ENCODE measurements at regions not wholly inside any gene's neighbourhood (a gene's known extent, or its start where the extent isn't known, plus 50 kb on each side); places are given as distances from the start of the nearest gene placed in this dataset.

DNA sequence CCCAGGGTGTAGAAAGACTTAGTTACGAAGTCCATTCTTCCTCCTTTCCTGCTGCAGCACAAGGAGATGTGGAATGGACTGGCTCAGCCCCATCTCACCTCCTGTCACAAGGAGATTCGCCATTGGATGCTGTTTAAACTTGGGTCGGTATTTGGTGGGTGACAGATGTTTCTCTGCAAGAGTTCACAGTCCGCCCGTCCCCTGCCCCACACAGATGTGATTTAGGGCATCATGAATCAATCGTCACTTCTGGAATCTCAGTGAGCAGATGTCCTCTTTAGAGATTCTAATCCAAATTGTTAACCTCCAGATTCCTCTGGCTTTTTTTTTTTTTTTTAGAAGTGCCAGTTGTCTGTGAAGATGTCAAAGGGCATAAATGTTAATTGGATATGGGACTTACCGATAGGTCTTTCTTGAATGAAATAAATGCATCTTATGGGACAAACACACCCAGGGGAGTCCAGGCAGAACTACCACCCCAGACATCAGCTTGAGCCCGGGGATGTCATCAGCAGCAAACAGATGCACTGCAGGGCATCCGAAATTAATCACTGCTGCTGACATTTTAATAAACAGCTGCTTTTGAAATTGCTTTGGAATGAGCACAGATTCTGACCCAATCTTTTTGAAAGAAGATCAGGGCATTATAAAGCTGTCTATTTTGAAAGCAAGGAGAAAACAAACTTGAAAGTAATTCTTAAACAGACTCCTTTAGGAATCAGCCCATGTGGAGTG, 117.6 kb upstream of the CDH4 start (continued):
- TF ChIP-seq TCF4 (CRISPR knock-in tag; IDR thresholded peaks at IDR 0.05; ENCODE audit: borderline replicate concordance): no peak
- TF ChIP-seq SNAI2 (CRISPR knock-in tag; IDR thresholded peaks at IDR 0.05): no peak

DNA sequence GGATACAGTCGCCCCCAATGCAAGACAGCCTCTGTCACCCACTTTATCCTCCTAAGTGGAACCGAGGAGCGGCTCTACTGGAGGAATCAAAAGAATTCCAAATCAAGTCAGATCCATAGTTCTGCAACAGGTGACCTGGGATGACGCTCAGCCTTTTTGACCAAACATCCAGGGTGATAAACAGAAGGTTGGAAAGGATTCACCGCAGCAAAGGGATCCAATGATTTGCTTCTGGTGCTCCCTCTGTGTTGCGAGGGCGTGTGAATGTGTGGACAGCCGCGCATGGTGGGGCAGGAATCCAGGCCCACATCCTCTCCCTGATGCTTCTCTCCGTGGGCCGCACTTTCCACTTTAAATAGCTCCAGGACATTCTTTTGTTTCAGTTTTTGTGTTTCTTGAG, 116.8 kb upstream of the CDH4 start:
- no peak for ATAC-seq
- TF ChIP-seq, protein P1, sequence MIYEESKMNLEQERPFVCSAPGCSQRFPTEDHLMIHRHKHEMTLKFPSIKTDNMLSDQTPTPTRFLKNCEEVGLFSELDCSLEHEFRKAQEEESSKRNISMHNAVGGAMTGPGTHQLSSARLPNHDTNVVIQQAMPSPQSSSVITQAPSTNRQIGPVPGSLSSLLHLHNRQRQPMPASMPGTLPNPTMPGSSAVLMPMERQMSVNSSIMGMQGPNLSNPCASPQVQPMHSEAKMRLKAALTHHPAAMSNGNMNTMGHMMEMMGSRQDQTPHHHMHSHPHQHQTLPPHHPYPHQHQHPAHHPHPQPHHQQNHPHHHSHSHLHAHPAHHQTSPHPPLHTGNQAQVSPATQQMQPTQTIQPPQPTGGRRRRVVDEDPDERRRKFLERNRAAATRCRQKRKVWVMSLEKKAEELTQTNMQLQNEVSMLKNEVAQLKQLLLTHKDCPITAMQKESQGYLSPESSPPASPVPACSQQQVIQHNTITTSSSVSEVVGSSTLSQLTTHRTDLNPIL (CRISPR knock-in tag; IDR thresholded peaks at IDR 0.05; ENCODE audit: low read depth): no peak
- TF ChIP-seq ZNF70 (CRISPR knock-in tag; IDR thresholded peaks at IDR 0.05) (no peak), ZFP3 (CRISPR knock-in tag; IDR thresholded peaks at IDR 0.05) (no peak), RARB (CRISPR knock-in tag; IDR thresholded peaks at IDR 0.05) (no peak), ESRRG (CRISPR knock-in tag; IDR thresholded peaks at IDR 0.05) (no peak), ZNF8 (CRISPR knock-in tag; IDR thresholded peaks at IDR 0.05) (no peak), PPARA (CRISPR knock-in tag; IDR thresholded peaks at IDR 0.05; ENCODE audit: borderline replicate concordance) (no peak)

DNA sequence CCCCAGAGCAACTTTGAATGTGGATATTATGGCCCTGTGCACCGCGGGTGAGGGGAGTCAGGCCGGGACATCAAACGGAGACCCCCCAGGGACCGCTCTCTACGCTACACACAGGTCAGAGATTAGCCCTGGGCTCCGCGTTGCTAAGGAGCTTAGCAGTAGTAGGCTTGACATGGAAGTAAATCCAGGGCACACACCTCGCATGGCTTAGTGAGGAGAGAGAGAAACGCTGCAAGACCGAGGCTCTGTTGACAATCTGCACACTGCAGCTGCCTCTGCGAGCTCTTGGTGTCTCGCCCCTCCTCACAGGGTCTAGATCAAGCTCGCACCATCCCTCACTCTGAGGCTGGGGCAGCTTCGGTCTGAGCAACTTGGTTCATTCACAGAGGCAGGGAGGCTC, 116.1 kb upstream of the CDH4 start:
- ATAC-seq: no peak
- TF ChIP-seq GLIS3 (CRISPR knock-in tag; IDR thresholded peaks at IDR 0.05): no peak
- TF ChIP-seq ZNF565 (CRISPR knock-in tag; conservative IDR thresholded peaks at IDR 0.05; ENCODE audit: low read depth): no peak
- TF ChIP-seq SNAI2 (CRISPR knock-in tag; IDR thresholded peaks at IDR 0.05): no peak
- no peak for TF ChIP-seq CSDC2 (CRISPR knock-in tag; IDR thresholded peaks at IDR 0.05)
- no peak for TF ChIP-seq BACH2 (CRISPR knock-in tag; IDR thresholded peaks at IDR 0.05; ENCODE audit: borderline replicate concordance)
- no peak for TF ChIP-seq ISL1 (CRISPR knock-in tag; IDR thresholded peaks at IDR 0.05)
- TF ChIP-seq, protein P2, sequence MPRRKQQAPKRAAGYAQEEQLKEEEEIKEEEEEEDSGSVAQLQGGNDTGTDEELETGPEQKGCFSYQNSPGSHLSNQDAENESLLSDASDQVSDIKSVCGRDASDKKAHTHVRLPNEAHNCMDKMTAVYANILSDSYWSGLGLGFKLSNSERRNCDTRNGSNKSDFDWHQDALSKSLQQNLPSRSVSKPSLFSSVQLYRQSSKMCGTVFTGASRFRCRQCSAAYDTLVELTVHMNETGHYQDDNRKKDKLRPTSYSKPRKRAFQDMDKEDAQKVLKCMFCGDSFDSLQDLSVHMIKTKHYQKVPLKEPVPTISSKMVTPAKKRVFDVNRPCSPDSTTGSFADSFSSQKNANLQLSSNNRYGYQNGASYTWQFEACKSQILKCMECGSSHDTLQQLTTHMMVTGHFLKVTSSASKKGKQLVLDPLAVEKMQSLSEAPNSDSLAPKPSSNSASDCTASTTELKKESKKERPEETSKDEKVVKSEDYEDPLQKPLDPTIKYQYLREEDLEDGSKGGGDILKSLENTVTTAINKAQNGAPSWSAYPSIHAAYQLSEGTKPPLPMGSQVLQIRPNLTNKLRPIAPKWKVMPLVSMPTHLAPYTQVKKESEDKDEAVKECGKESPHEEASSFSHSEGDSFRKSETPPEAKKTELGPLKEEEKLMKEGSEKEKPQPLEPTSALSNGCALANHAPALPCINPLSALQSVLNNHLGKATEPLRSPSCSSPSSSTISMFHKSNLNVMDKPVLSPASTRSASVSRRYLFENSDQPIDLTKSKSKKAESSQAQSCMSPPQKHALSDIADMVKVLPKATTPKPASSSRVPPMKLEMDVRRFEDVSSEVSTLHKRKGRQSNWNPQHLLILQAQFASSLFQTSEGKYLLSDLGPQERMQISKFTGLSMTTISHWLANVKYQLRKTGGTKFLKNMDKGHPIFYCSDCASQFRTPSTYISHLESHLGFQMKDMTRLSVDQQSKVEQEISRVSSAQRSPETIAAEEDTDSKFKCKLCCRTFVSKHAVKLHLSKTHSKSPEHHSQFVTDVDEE (CRISPR knock-in tag; IDR thresholded peaks at IDR 0.05): no peak
- no peak for TF ChIP-seq TOX (CRISPR knock-in tag; IDR thresholded peaks at IDR 0.05; ENCODE audit: borderline replicate concordance)

DNA sequence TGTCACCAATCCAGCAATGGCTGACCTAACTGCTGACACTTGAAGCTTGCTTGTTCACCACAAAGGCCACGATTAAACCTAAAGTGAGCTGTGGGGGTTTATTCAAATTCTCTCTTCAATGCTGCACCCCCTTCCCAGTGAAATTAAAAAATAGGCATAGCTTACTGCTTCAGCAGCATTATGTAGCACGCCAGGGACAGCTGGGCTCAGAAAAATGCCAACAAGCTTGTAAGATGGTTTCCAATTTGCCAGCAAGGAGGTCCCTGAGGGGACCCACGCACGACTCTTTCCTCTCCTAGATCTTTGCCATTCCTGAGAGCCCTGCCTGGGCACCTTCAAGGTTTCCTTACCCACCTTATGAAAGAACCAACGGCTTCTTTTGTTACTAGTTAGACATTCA, 113.5 kb upstream of the CDH4 start:
- TF ChIP-seq CSDC2 (CRISPR knock-in tag; IDR thresholded peaks at IDR 0.05): no peak
- TF ChIP-seq ZNF565 (CRISPR knock-in tag; conservative IDR thresholded peaks at IDR 0.05; ENCODE audit: low read depth): no peak
- no peak for TF ChIP-seq ZFP30 (CRISPR knock-in tag; IDR thresholded peaks at IDR 0.05)
- no peak for TF ChIP-seq SNAI2 (CRISPR knock-in tag; IDR thresholded peaks at IDR 0.05)
- TF ChIP-seq, protein P3, sequence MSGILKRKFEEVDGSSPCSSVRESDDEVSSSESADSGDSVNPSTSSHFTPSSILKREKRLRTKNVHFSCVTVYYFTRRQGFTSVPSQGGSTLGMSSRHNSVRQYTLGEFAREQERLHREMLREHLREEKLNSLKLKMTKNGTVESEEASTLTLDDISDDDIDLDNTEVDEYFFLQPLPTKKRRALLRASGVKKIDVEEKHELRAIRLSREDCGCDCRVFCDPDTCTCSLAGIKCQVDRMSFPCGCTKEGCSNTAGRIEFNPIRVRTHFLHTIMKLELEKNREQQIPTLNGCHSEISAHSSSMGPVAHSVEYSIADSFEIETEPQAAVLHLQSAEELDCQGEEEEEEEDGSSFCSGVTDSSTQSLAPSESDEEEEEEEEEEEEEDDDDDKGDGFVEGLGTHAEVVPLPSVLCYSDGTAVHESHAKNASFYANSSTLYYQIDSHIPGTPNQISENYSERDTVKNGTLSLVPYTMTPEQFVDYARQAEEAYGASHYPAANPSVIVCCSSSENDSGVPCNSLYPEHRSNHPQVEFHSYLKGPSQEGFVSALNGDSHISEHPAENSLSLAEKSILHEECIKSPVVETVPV (CRISPR knock-in tag; IDR thresholded peaks at IDR 0.05): no peak
- TF ChIP-seq, protein P1 (CRISPR knock-in tag; IDR thresholded peaks at IDR 0.05; ENCODE audit: low read depth): no peak
- no peak for TF ChIP-seq PPARA (CRISPR knock-in tag; IDR thresholded peaks at IDR 0.05; ENCODE audit: borderline replicate concordance)
- TF ChIP-seq ZC3H10 (CRISPR knock-in tag; IDR thresholded peaks at IDR 0.05): no peak
- no peak for TF ChIP-seq TOX (CRISPR knock-in tag; IDR thresholded peaks at IDR 0.05; ENCODE audit: borderline replicate concordance)
- no peak for TF ChIP-seq ESRRG (CRISPR knock-in tag; IDR thresholded peaks at IDR 0.05)
- TF ChIP-seq, protein P4, sequence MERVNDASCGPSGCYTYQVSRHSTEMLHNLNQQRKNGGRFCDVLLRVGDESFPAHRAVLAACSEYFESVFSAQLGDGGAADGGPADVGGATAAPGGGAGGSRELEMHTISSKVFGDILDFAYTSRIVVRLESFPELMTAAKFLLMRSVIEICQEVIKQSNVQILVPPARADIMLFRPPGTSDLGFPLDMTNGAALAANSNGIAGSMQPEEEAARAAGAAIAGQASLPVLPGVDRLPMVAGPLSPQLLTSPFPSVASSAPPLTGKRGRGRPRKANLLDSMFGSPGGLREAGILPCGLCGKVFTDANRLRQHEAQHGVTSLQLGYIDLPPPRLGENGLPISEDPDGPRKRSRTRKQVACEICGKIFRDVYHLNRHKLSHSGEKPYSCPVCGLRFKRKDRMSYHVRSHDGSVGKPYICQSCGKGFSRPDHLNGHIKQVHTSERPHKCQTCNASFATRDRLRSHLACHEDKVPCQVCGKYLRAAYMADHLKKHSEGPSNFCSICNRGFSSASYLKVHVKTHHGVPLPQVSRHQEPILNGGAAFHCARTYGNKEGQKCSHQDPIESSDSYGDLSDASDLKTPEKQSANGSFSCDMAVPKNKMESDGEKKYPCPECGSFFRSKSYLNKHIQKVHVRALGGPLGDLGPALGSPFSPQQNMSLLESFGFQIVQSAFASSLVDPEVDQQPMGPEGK (CRISPR knock-in tag; IDR thresholded peaks at IDR 0.05; ENCODE audit: borderline replicate concordance): no peak
- no peak for TF ChIP-seq ISL1 (CRISPR knock-in tag; IDR thresholded peaks at IDR 0.05)
- no peak for TF ChIP-seq RARB (CRISPR knock-in tag; IDR thresholded peaks at IDR 0.05)
- ATAC-seq: no peak
